ENCODE measurements at regions not wholly inside any gene's neighbourhood (a gene's known extent, or its start where the extent isn't known, plus 50 kb on each side); places are given as distances from the start of the nearest gene placed in this dataset.

- Histone ChIP-seq H3K4me3 (ENCODE audit: low read depth, low read length) (no peak overlapping the region), H3K9me3 (ENCODE audit: control insufficient read depth, insufficient read depth, low read length) (peaks cover 2% of the 10 kb centered on the region), H3K27me3 (ENCODE audit: control insufficient read depth, insufficient read depth, low read length) (no peaks in the 10 kb centered on the region), H3K36me3 (ENCODE audit: control insufficient read depth, insufficient read depth, low read length) (no peaks in the 10 kb centered on the region), H3K4me1 (ENCODE audit: control insufficient read depth, insufficient read depth, low read length) (no peaks in the 10 kb centered on the region), H3K27ac (ENCODE audit: low read depth, low read length) (no peak overlapping the region)
- WGBS (ENCODE audit: insufficient coverage), result no CpG with 5 or more reads among the region's 4 CpGs
- DNase-seq (ENCODE audit: low read depth in 4 of 6, low spot score in 6 of 6), result no peak
Observed at GRCh38 chr15:47337836-47338235, 379.5 kb upstream of the SEMA6D start.

- H3K4me3 ChIP-seq (ENCODE audit: low read depth, low read length), result no peak overlapping the region
- no peaks in the 10 kb centered on the region for H3K36me3 ChIP-seq (ENCODE audit: control insufficient read depth, insufficient read depth, low read length)
- H3K4me1 ChIP-seq (ENCODE audit: control insufficient read depth, insufficient read depth, low read length), result no peaks in the 10 kb centered on the region
- WGBS (ENCODE audit: insufficient coverage), result no CpG with 5 or more reads among the region's 3 CpGs
- H3K27ac ChIP-seq (ENCODE audit: low read depth, low read length), result no peak overlapping the region
- peaks cover 2% of the 10 kb centered on the region for H3K9me3 ChIP-seq (ENCODE audit: control insufficient read depth, insufficient read depth, low read length)
- DNase-seq (ENCODE audit: low read depth in 4 of 6, low spot score in 6 of 6), result no peak
- H3K27me3 ChIP-seq (ENCODE audit: control insufficient read depth, insufficient read depth, low read length), result no peaks in the 10 kb centered on the region
Observed at GRCh38 chr15:47338771-47339170, 378.5 kb upstream of the SEMA6D start.

- Histone ChIP-seq H3K27ac (ENCODE audit: low read depth, low read length) (no peak overlapping the region), H3K36me3 (ENCODE audit: control insufficient read depth, insufficient read depth, low read length) (no peaks in the 10 kb centered on the region), H3K27me3 (ENCODE audit: control insufficient read depth, insufficient read depth, low read length) (no peaks in the 10 kb centered on the region), H3K9me3 (ENCODE audit: control insufficient read depth, insufficient read depth, low read length) (no peaks in the 10 kb centered on the region), H3K4me1 (ENCODE audit: control insufficient read depth, insufficient read depth, low read length) (no peaks in the 10 kb centered on the region), H3K4me3 (ENCODE audit: low read depth, low read length) (no peak overlapping the region)
- peak in 1 of 6 donors; percentile 38 for DNase-seq (ENCODE audit: low read depth in 4 of 6, low spot score in 6 of 6)
- 86% methylated on average over 3 of the region's 4 CpGs for WGBS (ENCODE audit: insufficient coverage)
Observed at GRCh38 chr15:47339800-47340570, 377.3 kb upstream of the SEMA6D start.

GRCh38 chr15:47340571-47340920, 376.8 kb upstream of the SEMA6D start:
- no peak overlapping the region for H3K4me3 ChIP-seq (ENCODE audit: low read depth, low read length)
- H3K27ac ChIP-seq (ENCODE audit: low read depth, low read length), result no peak overlapping the region
- no peaks in the 10 kb centered on the region for H3K9me3 ChIP-seq (ENCODE audit: control insufficient read depth, insufficient read depth, low read length)
- no peak for DNase-seq (ENCODE audit: low read depth in 4 of 6, low spot score in 6 of 6)
- no peaks in the 10 kb centered on the region for H3K36me3 ChIP-seq (ENCODE audit: control insufficient read depth, insufficient read depth, low read length)
- no peaks in the 10 kb centered on the region for H3K4me1 ChIP-seq (ENCODE audit: control insufficient read depth, insufficient read depth, low read length)
- WGBS (ENCODE audit: insufficient coverage), result 100% methylated on average over 1 of the region's 2 CpGs
- H3K27me3 ChIP-seq (ENCODE audit: control insufficient read depth, insufficient read depth, low read length), result no peaks in the 10 kb centered on the region

- no peaks in the 10 kb centered on the region for H3K4me1 ChIP-seq (ENCODE audit: control insufficient read depth, insufficient read depth, low read length)
- DNase-seq (ENCODE audit: low read depth in 4 of 6, low spot score in 6 of 6), result no peak
- H3K4me3 ChIP-seq (ENCODE audit: low read depth, low read length), result no peak overlapping the region
- H3K36me3 ChIP-seq (ENCODE audit: control insufficient read depth, insufficient read depth, low read length), result no peaks in the 10 kb centered on the region
- WGBS (ENCODE audit: insufficient coverage), result no CpG with 5 or more reads among the region's 2 CpGs
- no peaks in the 10 kb centered on the region for H3K9me3 ChIP-seq (ENCODE audit: control insufficient read depth, insufficient read depth, low read length)
- no peak overlapping the region for H3K27ac ChIP-seq (ENCODE audit: low read depth, low read length)
- no peaks in the 10 kb centered on the region for H3K27me3 ChIP-seq (ENCODE audit: control insufficient read depth, insufficient read depth, low read length)
Observed at GRCh38 chr15:47349179-47349578, 368.1 kb upstream of the SEMA6D start.

GRCh38 chr15:47351501-47351900, 365.8 kb upstream of the SEMA6D start:
- no peaks in the 10 kb centered on the region for H3K27me3 ChIP-seq (ENCODE audit: control insufficient read depth, insufficient read depth, low read length)
- no peak overlapping the region for H3K4me3 ChIP-seq (ENCODE audit: low read depth, low read length)
- no peaks in the 10 kb centered on the region for H3K9me3 ChIP-seq (ENCODE audit: control insufficient read depth, insufficient read depth, low read length)
- H3K36me3 ChIP-seq (ENCODE audit: control insufficient read depth, insufficient read depth, low read length), result no peaks in the 10 kb centered on the region
- H3K27ac ChIP-seq (ENCODE audit: low read depth, low read length), result no peak overlapping the region
- no peak for DNase-seq (ENCODE audit: low read depth in 4 of 6, low spot score in 6 of 6)
- no peaks in the 10 kb centered on the region for H3K4me1 ChIP-seq (ENCODE audit: control insufficient read depth, insufficient read depth, low read length)

GRCh38 chr15:47352217-47352616, 365.1 kb upstream of the SEMA6D start:
- no peak for DNase-seq (ENCODE audit: low read depth in 4 of 6, low spot score in 6 of 6)
- Histone ChIP-seq H3K27me3 (ENCODE audit: control insufficient read depth, insufficient read depth, low read length) (no peaks in the 10 kb centered on the region), H3K4me3 (ENCODE audit: low read depth, low read length) (no peak overlapping the region), H3K9me3 (ENCODE audit: control insufficient read depth, insufficient read depth, low read length) (no peaks in the 10 kb centered on the region), H3K36me3 (ENCODE audit: control insufficient read depth, insufficient read depth, low read length) (no peaks in the 10 kb centered on the region), H3K4me1 (ENCODE audit: control insufficient read depth, insufficient read depth, low read length) (no peaks in the 10 kb centered on the region), H3K27ac (ENCODE audit: low read depth, low read length) (no peak overlapping the region)
- WGBS (ENCODE audit: insufficient coverage), result no CpG with 5 or more reads among the region's 3 CpGs

GRCh38 chr15:47355759-47356158, 361.5 kb upstream of the SEMA6D start:
- H3K27ac ChIP-seq (ENCODE audit: low read depth, low read length), result no peak overlapping the region
- no peaks in the 10 kb centered on the region for H3K9me3 ChIP-seq (ENCODE audit: control insufficient read depth, insufficient read depth, low read length)
- no peaks in the 10 kb centered on the region for H3K27me3 ChIP-seq (ENCODE audit: control insufficient read depth, insufficient read depth, low read length)
- H3K4me1 ChIP-seq (ENCODE audit: control insufficient read depth, insufficient read depth, low read length), result no peaks in the 10 kb centered on the region
- no peak for DNase-seq (ENCODE audit: low read depth in 4 of 6, low spot score in 6 of 6)
- H3K36me3 ChIP-seq (ENCODE audit: control insufficient read depth, insufficient read depth, low read length), result no peaks in the 10 kb centered on the region
- no peak overlapping the region for H3K4me3 ChIP-seq (ENCODE audit: low read depth, low read length)

- H3K36me3 ChIP-seq (ENCODE audit: control insufficient read depth, insufficient read depth, low read length), result no peaks in the 10 kb centered on the region
- WGBS (ENCODE audit: insufficient coverage), result 100% methylated on average over 1 of the region's 2 CpGs
- H3K4me3 ChIP-seq (ENCODE audit: low read depth, low read length), result no peak overlapping the region
- H3K27ac ChIP-seq (ENCODE audit: low read depth, low read length), result no peak overlapping the region
- H3K27me3 ChIP-seq (ENCODE audit: control insufficient read depth, insufficient read depth, low read length), result no peaks in the 10 kb centered on the region
- H3K4me1 ChIP-seq (ENCODE audit: control insufficient read depth, insufficient read depth, low read length), result no peaks in the 10 kb centered on the region
- no peak for DNase-seq (ENCODE audit: low read depth in 4 of 6, low spot score in 6 of 6)
- H3K9me3 ChIP-seq (ENCODE audit: control insufficient read depth, insufficient read depth, low read length), result no peaks in the 10 kb centered on the region
Observed at GRCh38 chr15:47356297-47356696, 361.0 kb upstream of the SEMA6D start.

- Histone ChIP-seq H3K9me3 (ENCODE audit: control insufficient read depth, insufficient read depth, low read length) (no peaks in the 10 kb centered on the region), H3K4me3 (ENCODE audit: low read depth, low read length) (no peak overlapping the region), H3K4me1 (ENCODE audit: control insufficient read depth, insufficient read depth, low read length) (peaks cover 9% of the 10 kb centered on the region), H3K27ac (ENCODE audit: low read depth, low read length) (no peak overlapping the region), H3K36me3 (ENCODE audit: control insufficient read depth, insufficient read depth, low read length) (no peaks in the 10 kb centered on the region), H3K27me3 (ENCODE audit: control insufficient read depth, insufficient read depth, low read length) (no peaks in the 10 kb centered on the region)
- DNase-seq (ENCODE audit: low read depth in 4 of 6, low spot score in 6 of 6), result no peak
- no CpG with 5 or more reads among the region's 2 CpGs for WGBS (ENCODE audit: insufficient coverage)
Observed at GRCh38 chr15:47358876-47359275, 358.4 kb upstream of the SEMA6D start.

Measured in spinal cord (tissue), 9 donors.